ENCODE measurements at regions not wholly inside any gene's neighbourhood (a gene's known extent, or its start where the extent isn't known, plus 50 kb on each side); places are given as distances from the start of the nearest gene placed in this dataset.

- H4K20me1 ChIP-seq (ENCODE audit: insufficient read depth, low read depth, low read length), result no peaks in the 10 kb centered on the region
- H3K27ac ChIP-seq (ENCODE audit: low read length), result no peak overlapping the region
- no peaks in the 10 kb centered on the region for H3K79me2 ChIP-seq (ENCODE audit: low read length)
- no peaks in the 10 kb centered on the region for H3K4me1 ChIP-seq (ENCODE audit: low read length)
- H3K4me2 ChIP-seq (ENCODE audit: low read depth, low read length, poor library complexity, severe bottlenecking), result no peak overlapping the region
- no peak for DNase-seq
- H3K9me3 ChIP-seq (ENCODE audit: low read length), result no peaks in the 10 kb centered on the region
- H2AFZ ChIP-seq (ENCODE audit: low read length), result no peak overlapping the region
- H3K9me2 ChIP-seq (replicated peaks; ENCODE audit: insufficient read depth, low read length), result no peaks in the 10 kb centered on the region
- H3K4me3 ChIP-seq (ENCODE audit: low read length), result no peak overlapping the region
- no peaks in the 10 kb centered on the region for H3K27me3 ChIP-seq (ENCODE audit: low read length)
- no peaks in the 10 kb centered on the region for H3K36me3 ChIP-seq (ENCODE audit: insufficient read depth, low read length)
- no peak overlapping the region for H3K9ac ChIP-seq (ENCODE audit: low read length)
These were observed 78.6 kb upstream of the USP25 start for GRCh38 chr21:15651172-15651571.

GRCh38 chr21:15653710-15654109 lies 76.1 kb upstream of the USP25 start:
- H3K27ac ChIP-seq (ENCODE audit: low read length), result no peak overlapping the region
- H2AFZ ChIP-seq (ENCODE audit: low read length), result no peak overlapping the region
- H3K4me3 ChIP-seq (ENCODE audit: low read length), result no peak overlapping the region
- no peaks in the 10 kb centered on the region for H3K4me1 ChIP-seq (ENCODE audit: low read length)
- no peak overlapping the region for H3K9ac ChIP-seq (ENCODE audit: low read length)
- H3K27me3 ChIP-seq (ENCODE audit: low read length), result no peaks in the 10 kb centered on the region
- no peak overlapping the region for H3K4me2 ChIP-seq (ENCODE audit: low read depth, low read length, poor library complexity, severe bottlenecking)
- no peaks in the 10 kb centered on the region for H3K79me2 ChIP-seq (ENCODE audit: low read length)
- H3K9me3 ChIP-seq (ENCODE audit: low read length), result no peaks in the 10 kb centered on the region
- H3K9me2 ChIP-seq (replicated peaks; ENCODE audit: insufficient read depth, low read length), result no peaks in the 10 kb centered on the region
- no peak for DNase-seq
- H3K36me3 ChIP-seq (ENCODE audit: insufficient read depth, low read length), result no peaks in the 10 kb centered on the region
- H4K20me1 ChIP-seq (ENCODE audit: insufficient read depth, low read depth, low read length), result no peaks in the 10 kb centered on the region

GRCh38 chr21:15654171-15654570 lies 75.6 kb upstream of the USP25 start:
- no peaks in the 10 kb centered on the region for H3K9me2 ChIP-seq (replicated peaks; ENCODE audit: insufficient read depth, low read length)
- H3K4me2 ChIP-seq (ENCODE audit: low read depth, low read length, poor library complexity, severe bottlenecking), result no peak overlapping the region
- DNase-seq, result no peak
- no peak overlapping the region for H2AFZ ChIP-seq (ENCODE audit: low read length)
- H3K79me2 ChIP-seq (ENCODE audit: low read length), result no peaks in the 10 kb centered on the region
- no peak overlapping the region for H3K4me3 ChIP-seq (ENCODE audit: low read length)
- H3K27me3 ChIP-seq (ENCODE audit: low read length), result no peaks in the 10 kb centered on the region
- H3K27ac ChIP-seq (ENCODE audit: low read length), result no peak overlapping the region
- no peaks in the 10 kb centered on the region for H3K9me3 ChIP-seq (ENCODE audit: low read length)
- no peaks in the 10 kb centered on the region for H3K36me3 ChIP-seq (ENCODE audit: insufficient read depth, low read length)
- no peaks in the 10 kb centered on the region for H3K4me1 ChIP-seq (ENCODE audit: low read length)
- H3K9ac ChIP-seq (ENCODE audit: low read length), result no peak overlapping the region
- no peaks in the 10 kb centered on the region for H4K20me1 ChIP-seq (ENCODE audit: insufficient read depth, low read depth, low read length)

- H3K4me1 ChIP-seq (ENCODE audit: low read length), result no peaks in the 10 kb centered on the region
- no peak overlapping the region for H3K9ac ChIP-seq (ENCODE audit: low read length)
- DNase-seq, result no peak
- no peak overlapping the region for H3K4me3 ChIP-seq (ENCODE audit: low read length)
- no peak overlapping the region for H2AFZ ChIP-seq (ENCODE audit: low read length)
- H4K20me1 ChIP-seq (ENCODE audit: insufficient read depth, low read depth, low read length), result no peaks in the 10 kb centered on the region
- no peak overlapping the region for H3K4me2 ChIP-seq (ENCODE audit: low read depth, low read length, poor library complexity, severe bottlenecking)
- H3K9me2 ChIP-seq (replicated peaks; ENCODE audit: insufficient read depth, low read length), result no peaks in the 10 kb centered on the region
- no peaks in the 10 kb centered on the region for H3K27me3 ChIP-seq (ENCODE audit: low read length)
- no peak overlapping the region for H3K27ac ChIP-seq (ENCODE audit: low read length)
- no peaks in the 10 kb centered on the region for H3K9me3 ChIP-seq (ENCODE audit: low read length)
- H3K79me2 ChIP-seq (ENCODE audit: low read length), result no peaks in the 10 kb centered on the region
- H3K36me3 ChIP-seq (ENCODE audit: insufficient read depth, low read length), result no peaks in the 10 kb centered on the region
These were observed 69.9 kb upstream of the USP25 start for GRCh38 chr21:15659753-15660422.

- Histone ChIP-seq H4K20me1 (ENCODE audit: insufficient read depth, low read depth, low read length) (no peaks in the 10 kb centered on the region), H3K36me3 (ENCODE audit: insufficient read depth, low read length) (no peaks in the 10 kb centered on the region), H3K27me3 (ENCODE audit: low read length) (no peaks in the 10 kb centered on the region), H3K27ac (ENCODE audit: low read length) (no peak overlapping the region), H3K9me2 (replicated peaks; ENCODE audit: insufficient read depth, low read length) (no peaks in the 10 kb centered on the region), H3K4me2 (ENCODE audit: low read depth, low read length, poor library complexity, severe bottlenecking) (no peak overlapping the region), H3K79me2 (ENCODE audit: low read length) (no peaks in the 10 kb centered on the region), H3K9ac (ENCODE audit: low read length) (no peak overlapping the region), H3K4me3 (ENCODE audit: low read length) (no peak overlapping the region), H3K9me3 (ENCODE audit: low read length) (no peaks in the 10 kb centered on the region), H3K4me1 (ENCODE audit: low read length) (no peaks in the 10 kb centered on the region), H2AFZ (ENCODE audit: low read length) (no peak overlapping the region)
- DNase-seq, result no peak
These were observed 69.4 kb upstream of the USP25 start for GRCh38 chr21:15660423-15660804.

- Histone ChIP-seq H3K9me2 (replicated peaks; ENCODE audit: insufficient read depth, low read length) (no peaks in the 10 kb centered on the region), H3K27me3 (ENCODE audit: low read length) (no peaks in the 10 kb centered on the region), H3K4me1 (ENCODE audit: low read length) (no peaks in the 10 kb centered on the region), H3K9ac (ENCODE audit: low read length) (no peak overlapping the region), H3K4me2 (ENCODE audit: low read depth, low read length, poor library complexity, severe bottlenecking) (no peak overlapping the region), H3K4me3 (ENCODE audit: low read length) (no peak overlapping the region), H3K9me3 (ENCODE audit: low read length) (no peaks in the 10 kb centered on the region), H3K27ac (ENCODE audit: low read length) (no peak overlapping the region), H3K36me3 (ENCODE audit: insufficient read depth, low read length) (no peaks in the 10 kb centered on the region), H2AFZ (ENCODE audit: low read length) (no peak overlapping the region), H4K20me1 (ENCODE audit: insufficient read depth, low read depth, low read length) (no peaks in the 10 kb centered on the region), H3K79me2 (ENCODE audit: low read length) (no peaks in the 10 kb centered on the region)
- DNase-seq, result no peak
These were observed 62.8 kb upstream of the USP25 start for GRCh38 chr21:15667010-15667409.

GRCh38 chr21:15667819-15668218 lies 62.0 kb upstream of the USP25 start:
- no peak overlapping the region for H3K9ac ChIP-seq (ENCODE audit: low read length)
- no peak overlapping the region for H3K4me2 ChIP-seq (ENCODE audit: low read depth, low read length, poor library complexity, severe bottlenecking)
- H2AFZ ChIP-seq (ENCODE audit: low read length), result no peak overlapping the region
- H3K4me1 ChIP-seq (ENCODE audit: low read length), result no peaks in the 10 kb centered on the region
- H3K27me3 ChIP-seq (ENCODE audit: low read length), result no peaks in the 10 kb centered on the region
- no peaks in the 10 kb centered on the region for H3K79me2 ChIP-seq (ENCODE audit: low read length)
- no peak overlapping the region for H3K4me3 ChIP-seq (ENCODE audit: low read length)
- H4K20me1 ChIP-seq (ENCODE audit: insufficient read depth, low read depth, low read length), result no peaks in the 10 kb centered on the region
- no peaks in the 10 kb centered on the region for H3K9me3 ChIP-seq (ENCODE audit: low read length)
- no peak overlapping the region for H3K27ac ChIP-seq (ENCODE audit: low read length)
- DNase-seq, result no peak
- no peaks in the 10 kb centered on the region for H3K9me2 ChIP-seq (replicated peaks; ENCODE audit: insufficient read depth, low read length)
- no peaks in the 10 kb centered on the region for H3K36me3 ChIP-seq (ENCODE audit: insufficient read depth, low read length)

- Histone ChIP-seq H2AFZ (ENCODE audit: low read length) (no peak overlapping the region), H3K9ac (ENCODE audit: low read length) (no peak overlapping the region), H3K79me2 (ENCODE audit: low read length) (no peaks in the 10 kb centered on the region), H3K27ac (ENCODE audit: low read length) (no peak overlapping the region), H4K20me1 (ENCODE audit: insufficient read depth, low read depth, low read length) (no peaks in the 10 kb centered on the region), H3K36me3 (ENCODE audit: insufficient read depth, low read length) (no peaks in the 10 kb centered on the region), H3K4me2 (ENCODE audit: low read depth, low read length, poor library complexity, severe bottlenecking) (no peak overlapping the region), H3K27me3 (ENCODE audit: low read length) (no peaks in the 10 kb centered on the region), H3K4me3 (ENCODE audit: low read length) (no peak overlapping the region), H3K9me2 (replicated peaks; ENCODE audit: insufficient read depth, low read length) (no peaks in the 10 kb centered on the region), H3K4me1 (ENCODE audit: low read length) (no peaks in the 10 kb centered on the region), H3K9me3 (ENCODE audit: low read length) (no peaks in the 10 kb centered on the region)
- DNase-seq, result no peak
These were observed 60.5 kb upstream of the USP25 start for GRCh38 chr21:15669247-15669646.

GRCh38 chr21:15671188-15671587 lies 58.6 kb upstream of the USP25 start:
- Histone ChIP-seq H3K4me1 (ENCODE audit: low read length) (no peaks in the 10 kb centered on the region), H3K79me2 (ENCODE audit: low read length) (no peaks in the 10 kb centered on the region), H3K9me3 (ENCODE audit: low read length) (no peaks in the 10 kb centered on the region), H3K9ac (ENCODE audit: low read length) (no peak overlapping the region), H3K4me3 (ENCODE audit: low read length) (no peak overlapping the region), H3K9me2 (replicated peaks; ENCODE audit: insufficient read depth, low read length) (no peaks in the 10 kb centered on the region), H4K20me1 (ENCODE audit: insufficient read depth, low read depth, low read length) (no peaks in the 10 kb centered on the region), H3K4me2 (ENCODE audit: low read depth, low read length, poor library complexity, severe bottlenecking) (no peak overlapping the region), H3K36me3 (ENCODE audit: insufficient read depth, low read length) (no peaks in the 10 kb centered on the region), H3K27me3 (ENCODE audit: low read length) (no peaks in the 10 kb centered on the region), H2AFZ (ENCODE audit: low read length) (no peak overlapping the region), H3K27ac (ENCODE audit: low read length) (no peak overlapping the region)
- no peak for DNase-seq

Data from Karpas-422 (cell line).